HG02678 (cell line): ENCODE measurements at regions not wholly inside any gene's neighbourhood (a gene's known extent, or its start where the extent isn't known, plus 50 kb on each side); places are given as distances from the start of the nearest gene placed in this dataset.

Source experiments
- ATAC-seq: cut with Tn5 transposase; IDR thresholded peaks from one replicate; pipeline ENCODE4 v1.9.1; 2021; ENCODE audit warnings: mild to moderate bottlenecking, moderate library complexity; ENCODE audit not compliant: unreplicated experiment

DNA sequence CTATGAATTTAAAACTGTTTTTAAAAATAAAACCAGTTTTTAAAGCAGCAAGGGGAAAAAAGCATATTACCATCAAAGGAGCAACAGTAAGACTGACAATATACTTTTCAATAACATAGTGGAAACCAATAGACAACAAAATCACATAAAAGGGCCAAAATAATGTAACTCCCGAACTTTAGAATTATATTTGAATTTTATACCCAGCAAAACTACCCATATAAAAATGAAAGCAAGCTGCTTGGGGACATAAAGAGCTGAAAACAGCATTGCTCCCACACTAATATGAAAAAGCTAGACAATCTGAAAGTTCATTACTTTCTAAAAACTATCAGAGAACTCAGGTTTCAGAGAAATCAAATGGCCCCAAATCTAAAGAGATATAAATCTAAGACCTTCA is 199.4 kb upstream of the ARID1B start:
- ATAC-seq = no peak

DNA sequence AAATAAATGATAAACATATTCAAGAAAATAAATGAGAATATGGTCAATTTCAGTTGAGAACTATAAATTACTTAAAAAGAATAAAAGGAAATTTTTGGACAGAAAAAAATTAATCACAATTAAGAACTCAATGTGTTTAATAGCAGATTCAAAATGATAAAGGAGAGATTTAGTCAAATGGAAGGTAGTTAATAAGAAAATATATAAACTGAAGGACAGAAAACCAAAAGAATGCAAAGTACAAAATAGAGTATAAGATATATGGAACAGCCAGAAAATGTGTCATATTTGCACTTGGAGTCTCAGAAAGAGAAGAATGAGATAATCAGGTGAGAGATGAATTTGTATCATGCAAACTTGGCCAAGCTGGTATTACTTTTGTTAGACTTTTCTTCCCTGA is 201.8 kb upstream of the ARID1B start:
- no peak for ATAC-seq

DNA sequence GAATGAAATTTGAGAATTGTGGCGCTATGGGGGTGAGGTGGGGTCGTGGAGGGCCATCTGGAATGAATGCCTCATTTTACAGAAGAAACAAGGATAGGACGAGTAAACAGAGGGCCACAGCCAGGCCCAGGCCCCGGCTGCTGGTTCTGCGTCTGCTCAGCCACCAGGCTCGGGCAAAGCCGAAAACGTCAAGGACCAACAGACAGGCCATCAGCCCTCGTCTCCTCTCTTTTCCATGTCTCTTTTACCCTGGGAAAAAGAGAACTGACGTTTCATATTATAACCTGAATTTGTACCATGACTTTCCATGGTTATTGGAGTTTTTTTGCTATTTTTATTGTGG is 212.4 kb upstream of the ARID1B start:
- no peak for ATAC-seq

DNA sequence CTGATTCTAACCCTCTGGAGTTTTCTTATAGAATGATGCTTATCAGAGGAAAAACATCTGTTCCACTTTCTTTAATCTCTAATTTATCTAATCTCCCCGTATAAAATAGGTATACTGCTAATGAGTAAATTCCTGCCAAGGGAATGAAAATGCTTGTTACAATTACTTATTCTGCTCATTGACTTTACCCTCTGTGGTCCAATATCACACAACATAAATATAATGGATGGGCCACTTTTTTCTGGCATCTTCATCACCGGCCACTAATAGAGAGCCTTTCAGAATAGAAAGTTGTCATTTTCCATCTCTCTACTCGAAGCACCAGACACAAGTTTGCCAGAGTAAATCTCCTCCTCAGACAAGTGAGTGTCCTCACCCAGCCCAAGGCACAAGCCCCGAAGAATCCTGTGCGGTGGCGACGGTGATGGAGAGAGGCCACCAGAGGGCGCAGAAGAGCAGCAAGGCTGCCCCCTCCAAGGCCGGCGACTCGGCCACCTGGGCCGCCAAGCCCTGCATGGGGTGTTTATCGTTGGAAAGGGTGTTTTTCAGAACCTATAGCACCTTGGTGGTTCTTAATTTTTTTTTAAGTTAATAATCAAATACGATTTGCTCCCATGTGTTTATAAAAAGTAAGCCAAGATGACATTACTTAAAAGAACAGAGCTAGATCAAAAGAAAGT is 212.9 kb upstream of the ARID1B start:
- ATAC-seq = peak; percentile 98

DNA sequence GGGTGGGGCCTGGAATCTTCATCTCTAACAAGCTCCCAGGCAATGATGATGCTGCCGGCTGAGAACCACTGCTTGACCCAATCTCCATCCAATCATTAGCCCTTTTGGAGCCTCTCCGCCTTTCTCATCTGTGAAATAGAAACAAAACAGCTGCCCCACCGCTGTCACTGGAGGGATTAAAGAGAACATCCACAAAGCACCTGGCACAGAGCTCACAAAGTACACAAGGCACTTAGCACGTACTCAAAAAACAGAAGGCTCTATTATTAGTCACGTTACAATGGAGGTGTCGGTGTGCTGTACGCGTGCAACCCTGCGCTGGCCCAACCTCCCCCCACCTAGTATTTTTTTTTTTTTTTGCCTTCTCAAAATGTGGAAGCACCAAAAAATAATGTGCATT is 213.5 kb upstream of the ARID1B start:
- no peak for ATAC-seq

DNA sequence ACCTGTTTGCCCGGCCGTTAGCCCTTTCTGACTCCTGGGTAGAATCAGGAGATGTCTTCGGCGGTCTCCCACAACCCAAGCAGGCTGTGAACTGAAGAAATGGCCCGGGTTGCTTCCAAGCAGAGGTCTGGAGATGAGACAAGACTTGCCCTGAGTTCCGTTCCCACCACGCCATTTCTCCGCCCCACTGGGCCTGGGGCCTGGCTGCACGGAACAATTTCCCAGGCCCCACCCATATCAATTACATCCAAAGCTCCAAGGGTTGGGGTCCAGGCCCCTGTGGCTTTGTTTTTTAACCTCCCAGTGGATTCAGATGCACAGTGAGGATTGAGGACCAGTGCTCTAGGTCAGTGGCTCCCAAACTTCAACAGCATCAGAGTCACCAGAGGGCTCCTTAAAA is 214.5 kb upstream of the ARID1B start:
- ATAC-seq = no peak

DNA sequence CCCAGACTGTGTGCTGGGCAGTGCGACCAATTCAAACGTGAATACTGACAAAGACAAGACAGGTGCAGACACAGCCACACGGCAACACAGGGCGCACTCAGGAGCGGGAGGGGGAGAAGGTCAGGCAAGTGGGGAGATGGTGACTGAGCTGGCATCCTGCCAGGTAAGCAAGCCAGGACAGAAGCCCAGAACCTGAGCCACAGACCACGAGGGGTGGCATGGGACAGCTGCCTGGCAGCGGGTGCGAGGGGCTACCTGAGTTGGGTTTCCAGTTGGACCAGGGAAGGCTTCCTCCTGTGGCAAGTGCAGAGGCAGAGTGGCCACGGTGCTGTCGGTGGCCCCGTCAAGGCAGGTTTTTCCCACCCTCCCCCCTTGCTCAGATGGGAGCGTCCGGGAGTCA is 215.2 kb upstream of the ARID1B start:
- ATAC-seq = no peak

DNA sequence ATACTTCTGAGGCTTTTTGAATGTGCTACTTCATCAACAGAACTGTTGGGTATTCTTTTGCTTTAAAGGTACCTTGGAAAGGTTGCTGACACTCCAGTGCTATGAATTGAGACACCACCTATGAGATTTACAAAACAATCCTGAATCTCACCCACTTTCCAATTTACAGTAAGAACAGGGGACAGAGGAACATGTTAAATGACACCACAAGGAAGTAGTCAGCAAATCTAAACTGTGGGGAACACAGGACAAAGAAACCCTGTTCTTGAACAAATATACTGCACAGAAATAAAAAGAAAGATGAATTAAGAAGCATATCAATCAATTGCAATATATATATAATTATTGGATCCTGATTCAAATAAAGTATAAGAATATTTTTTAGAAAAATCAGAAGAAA is 216.7 kb upstream of the ARID1B start:
- no peak for ATAC-seq

DNA sequence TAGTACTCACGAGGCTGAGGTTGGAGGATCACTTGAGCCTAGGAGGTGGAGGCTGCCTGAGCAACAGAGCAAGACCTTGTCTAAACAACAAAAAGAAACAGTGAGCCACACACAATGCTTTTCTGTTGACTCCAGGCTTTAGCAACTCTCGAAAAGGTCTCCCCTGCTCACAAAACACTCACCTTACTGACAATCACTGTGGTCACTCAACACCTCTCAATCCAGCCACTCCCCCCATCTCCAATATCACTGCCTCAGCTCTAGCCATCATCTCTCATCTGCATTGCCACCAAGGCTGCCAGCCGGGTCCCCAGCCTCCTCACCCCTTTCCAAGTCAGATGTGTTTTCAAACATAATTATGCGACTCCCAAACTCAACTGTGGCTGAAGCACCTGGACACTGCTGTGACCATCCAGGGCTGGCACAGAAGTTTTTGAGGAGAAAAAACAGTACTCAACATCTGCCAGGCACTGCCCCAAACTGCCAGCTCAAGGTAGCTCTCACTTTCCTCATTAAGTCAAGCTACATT is 218.0 kb upstream of the ARID1B start:
- no peak for ATAC-seq

DNA sequence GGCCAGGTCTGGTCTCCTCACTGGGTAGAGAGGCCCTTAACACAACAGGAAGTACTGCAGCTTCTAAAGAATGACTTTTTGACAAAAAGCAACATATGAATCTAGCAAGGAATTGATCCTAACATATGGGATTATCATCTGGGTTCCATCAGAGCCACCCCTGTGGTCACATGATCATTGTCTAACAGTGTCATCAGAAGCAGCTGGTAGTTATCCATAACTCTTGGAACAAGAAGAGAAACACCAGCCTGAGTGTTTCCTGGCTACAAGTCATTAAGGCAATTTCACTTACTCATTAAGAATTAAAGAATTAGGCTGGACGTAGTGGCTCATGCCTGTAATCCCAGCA is 219.3 kb upstream of the ARID1B start:
- no peak for ATAC-seq

DNA sequence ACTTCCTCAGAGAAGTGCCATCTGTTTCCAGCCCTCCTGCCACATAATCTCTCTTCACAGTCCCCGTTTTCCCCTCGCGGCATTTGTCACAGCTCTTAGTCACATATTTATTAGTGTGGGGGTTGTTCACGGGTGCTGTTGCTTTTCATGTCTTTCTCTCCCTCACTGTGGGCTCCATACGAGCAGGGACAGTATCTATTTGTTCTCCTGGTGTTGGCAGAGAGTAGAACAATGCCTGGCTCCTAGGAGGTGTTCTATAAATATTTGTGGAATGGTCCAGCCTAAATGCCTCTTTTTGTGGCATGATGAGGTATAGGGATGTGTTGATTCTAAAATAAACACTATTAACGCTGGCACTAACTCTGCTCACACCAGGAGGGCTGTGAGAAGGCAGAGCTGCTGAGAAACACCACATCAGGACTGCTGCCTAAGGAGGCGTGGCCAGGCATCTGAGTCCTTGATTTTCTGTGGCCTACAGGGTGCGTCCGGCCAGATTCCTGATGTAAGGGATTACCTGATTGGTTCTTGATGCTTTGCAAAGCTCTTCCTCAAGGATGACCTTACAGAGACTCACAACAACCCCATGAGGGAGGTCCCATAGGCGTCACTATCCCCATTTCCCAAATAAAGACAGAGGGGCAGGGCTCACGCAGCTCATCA is 219.8 kb upstream of the ARID1B start:
- no peak for ATAC-seq

DNA sequence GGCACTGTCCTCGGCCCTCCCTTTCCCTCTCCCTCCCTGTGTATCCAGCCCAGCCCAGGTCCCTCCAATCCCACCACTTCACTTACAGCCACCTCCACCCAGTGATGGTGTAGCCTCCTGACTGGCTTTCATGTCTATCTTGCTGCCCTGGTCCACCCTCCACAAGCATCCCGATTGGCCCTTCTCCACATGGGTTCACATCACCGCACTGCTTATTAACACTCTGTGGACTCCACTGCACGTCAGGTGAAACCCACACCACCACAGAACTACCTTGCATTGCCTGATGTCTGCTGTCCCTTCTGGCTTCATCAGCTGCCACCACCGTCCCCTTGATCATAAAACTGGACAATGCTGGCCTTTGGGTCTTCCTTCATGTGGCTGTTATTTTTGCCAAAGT is 220.4 kb upstream of the ARID1B start:
- no peak for ATAC-seq

DNA sequence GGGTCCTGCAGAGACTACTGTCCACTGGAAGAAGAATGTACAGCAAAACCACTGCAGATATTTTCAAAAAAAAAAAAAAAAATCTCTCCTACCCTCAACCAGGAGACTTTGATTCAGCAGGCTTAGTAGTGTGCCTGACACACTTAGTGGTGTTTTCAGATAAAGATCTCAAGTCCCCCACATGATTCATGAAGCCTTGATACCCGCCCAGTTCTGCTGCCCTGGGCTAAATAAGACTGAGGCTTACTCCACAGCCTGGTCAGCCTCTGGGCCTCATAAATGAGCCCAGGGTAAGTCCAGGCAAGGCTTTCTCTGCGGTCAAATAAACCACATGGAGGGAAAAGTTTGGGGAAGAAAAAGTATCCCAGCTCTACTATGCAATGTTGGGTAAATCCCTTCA is 222.1 kb upstream of the ARID1B start:
- no peak for ATAC-seq

DNA sequence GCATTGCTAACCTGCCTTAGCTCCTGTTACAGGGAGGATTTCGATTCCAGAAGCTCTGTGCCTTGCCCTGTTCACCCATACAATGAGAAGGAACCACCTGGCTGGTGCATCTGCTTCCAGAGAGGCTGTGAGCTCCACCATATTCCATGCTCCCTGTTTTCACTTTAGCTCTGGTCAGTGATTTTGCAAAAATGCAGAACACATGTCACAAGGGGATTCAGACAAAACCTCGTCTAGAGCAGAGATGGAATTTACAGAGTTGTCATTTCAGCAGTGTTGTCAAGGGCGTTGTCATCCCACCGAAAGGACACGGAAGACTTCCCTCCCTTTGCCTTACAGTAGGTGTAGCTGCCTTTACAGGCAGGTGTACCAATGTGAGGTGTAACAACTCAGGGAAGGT is 223.0 kb upstream of the ARID1B start:
- ATAC-seq = no peak

DNA sequence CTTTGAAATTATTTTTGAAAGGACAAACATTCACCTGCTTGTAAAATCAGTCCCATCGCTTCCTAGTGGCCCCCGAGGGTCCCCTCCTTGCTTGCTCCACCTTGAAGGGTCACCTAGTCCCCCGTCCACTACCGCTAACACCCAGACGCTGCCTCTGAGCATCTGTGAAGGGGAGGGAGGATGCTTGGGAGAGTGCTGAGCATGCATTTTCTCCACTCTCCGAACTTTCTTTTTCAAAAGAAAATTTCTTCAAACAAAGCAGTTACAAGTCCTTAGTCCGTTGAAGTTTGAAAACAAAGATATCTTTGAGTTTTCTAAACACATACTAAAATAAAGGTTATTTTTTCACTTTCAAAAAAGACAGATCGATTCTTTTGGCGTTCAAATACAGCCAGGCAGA is 224.3 kb upstream of the ARID1B start:
- ATAC-seq = no peak

DNA sequence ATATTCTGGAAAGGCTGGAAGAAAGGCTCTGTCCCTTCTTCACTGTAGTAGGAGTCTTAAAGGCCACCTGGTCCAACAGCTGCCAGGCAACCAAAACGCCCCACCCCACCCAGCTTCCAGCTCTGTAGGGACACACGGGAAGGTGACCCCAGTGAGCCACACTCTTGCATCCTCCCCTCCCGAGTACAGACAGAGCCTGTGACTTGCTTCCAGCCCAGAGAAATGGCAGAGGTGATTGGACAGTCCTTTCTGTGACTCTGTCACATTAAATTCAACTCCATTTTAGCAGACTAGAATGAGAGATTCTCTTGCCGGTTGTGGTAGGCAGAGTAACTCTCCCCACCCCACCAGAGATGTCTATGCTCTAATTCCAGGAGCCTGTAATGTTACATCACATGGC is 226.2 kb upstream of the ARID1B start:
- no peak for ATAC-seq

DNA sequence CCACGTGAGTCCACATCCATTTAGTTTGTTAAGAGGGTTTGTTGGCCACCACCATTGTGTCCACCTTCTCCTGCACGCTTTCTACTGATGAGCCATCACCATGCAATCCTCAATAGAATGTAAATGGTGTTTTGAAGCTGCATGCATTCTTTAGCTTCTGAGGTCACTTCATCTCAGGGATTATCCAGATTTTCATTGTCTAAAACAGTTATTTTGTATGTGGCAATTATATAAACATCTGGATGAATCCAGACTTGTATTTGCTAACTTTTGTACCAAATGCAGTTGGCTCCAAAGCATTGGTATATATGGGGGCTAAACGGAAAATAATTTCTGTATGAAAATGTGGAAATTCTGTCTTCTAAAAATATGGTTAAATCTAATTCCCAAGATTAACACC is 231.2 kb upstream of the ARID1B start:
- ATAC-seq = no peak

DNA sequence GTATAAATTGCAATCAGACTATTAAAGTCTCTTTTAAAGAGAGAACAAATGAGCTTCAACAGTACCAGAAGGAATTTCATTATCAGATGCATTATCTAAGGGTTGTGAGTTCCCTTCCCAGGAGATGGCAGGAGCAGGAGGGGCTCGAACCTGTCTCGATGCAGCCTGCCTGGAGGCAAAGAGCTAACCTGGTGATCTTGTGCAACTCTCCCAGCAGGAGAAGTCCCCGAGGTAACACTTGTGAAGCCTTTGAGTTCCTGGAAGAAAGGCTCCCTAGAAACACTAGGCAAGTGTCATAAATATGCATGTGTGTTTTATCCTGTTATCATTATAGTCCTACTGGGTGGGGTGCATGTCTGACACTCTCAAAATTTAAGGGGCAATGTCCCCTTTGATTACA is 232.2 kb upstream of the ARID1B start:
- no peak for ATAC-seq

DNA sequence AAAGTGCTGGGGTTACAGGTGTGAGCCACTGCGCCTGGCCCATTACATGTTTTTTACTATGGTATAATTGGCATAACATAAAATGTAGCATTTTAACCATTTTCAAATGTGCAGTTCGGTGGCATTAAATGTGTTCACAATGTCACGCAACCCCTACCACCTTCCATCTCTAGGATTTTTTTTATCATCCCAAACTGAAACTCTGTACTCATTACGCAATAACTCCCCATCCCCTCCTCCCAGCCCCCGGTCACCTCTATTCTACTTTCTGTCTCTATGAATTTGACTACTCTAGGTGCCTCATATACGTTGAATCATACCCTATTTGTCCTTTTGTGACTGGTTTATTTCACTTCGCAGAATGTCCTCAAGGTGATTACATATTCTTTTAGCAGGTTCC is 233.1 kb upstream of the ARID1B start:
- ATAC-seq = no peak

DNA sequence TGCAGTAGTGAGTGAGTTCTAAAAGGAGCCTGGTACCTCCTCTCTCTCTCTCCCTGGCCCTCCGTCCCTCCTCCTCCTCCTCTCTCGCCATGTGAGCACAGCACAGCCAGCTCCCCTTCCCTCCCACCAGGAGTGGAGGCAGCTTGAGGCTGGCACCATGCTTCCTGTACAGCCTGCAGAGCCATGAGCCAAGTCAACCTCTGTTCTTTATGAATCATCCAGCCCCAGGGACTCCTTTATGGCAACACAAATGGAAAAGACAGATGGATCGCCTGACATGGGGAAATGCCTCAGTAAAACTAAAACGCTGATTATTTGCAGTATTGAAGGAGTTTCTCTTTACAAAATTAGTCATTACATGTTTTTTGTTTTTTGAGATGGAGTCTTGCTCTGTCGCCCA is 233.7 kb upstream of the ARID1B start:
- ATAC-seq = no peak

DNA sequence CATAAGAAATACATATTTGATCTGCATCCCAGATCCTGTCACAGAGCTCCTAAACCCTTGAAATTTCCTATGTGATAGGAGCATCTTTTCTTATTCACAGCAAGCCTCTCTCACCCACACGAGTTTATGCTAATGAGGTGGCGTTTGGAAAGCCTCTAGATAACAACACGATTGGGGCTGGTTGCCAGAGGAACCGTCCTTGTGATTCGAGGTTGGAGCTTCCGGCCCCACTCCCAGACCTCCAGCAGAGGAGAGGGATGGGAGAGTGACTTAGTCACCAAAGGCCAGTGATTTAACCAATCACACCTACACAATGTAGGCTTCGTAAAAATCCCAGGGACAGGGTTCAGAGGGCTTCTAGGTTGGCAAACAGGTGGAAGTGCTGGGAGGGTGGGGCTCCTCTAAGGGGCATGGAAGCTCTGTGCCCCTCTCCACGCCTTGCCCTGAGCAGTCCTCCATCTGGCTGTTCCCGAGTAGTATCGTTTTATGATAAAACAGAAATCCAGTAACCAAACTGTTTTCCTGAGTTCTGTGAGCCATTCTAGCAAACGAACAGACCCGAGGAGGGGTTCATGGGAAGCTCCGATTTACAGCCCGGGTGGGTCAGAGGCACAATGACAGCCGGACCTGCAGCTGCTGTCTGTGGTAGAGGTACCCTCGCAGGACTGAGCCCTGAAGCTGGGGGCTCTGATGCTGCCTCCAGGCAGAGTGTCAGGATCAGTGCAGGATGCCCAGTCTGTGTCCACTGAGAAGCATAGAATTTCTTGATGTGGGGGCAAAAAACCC is 238.1 kb upstream of the ARID1B start:
- ATAC-seq = no peak

DNA sequence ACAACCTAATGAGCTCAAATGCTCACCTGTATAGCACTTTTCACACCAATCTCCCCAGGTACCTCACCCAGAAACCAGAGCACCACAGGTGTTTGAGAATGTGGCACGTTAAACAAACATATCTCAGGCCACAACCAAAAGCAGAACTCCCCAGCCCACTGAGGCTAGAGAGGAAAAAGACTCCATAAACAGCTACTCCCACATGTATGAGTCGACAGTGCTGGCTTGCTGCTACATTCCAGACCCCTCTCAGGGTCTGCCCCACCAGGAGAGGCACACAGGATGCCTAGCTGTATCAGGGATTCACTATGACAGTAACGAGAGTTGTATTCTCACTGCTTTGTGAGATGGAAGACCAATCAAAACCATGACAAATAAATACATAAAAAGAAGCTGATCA is 242.6 kb upstream of the ARID1B start:
- no peak for ATAC-seq
